ENCODE measurements at regions not wholly inside any gene's neighbourhood (a gene's known extent, or its start where the extent isn't known, plus 50 kb on each side); places are given as distances from the start of the nearest gene placed in this dataset.

- no peak for DNase-seq (ENCODE audit: low read depth in 4 of 4, low spot score in 3 of 4)
Observed at GRCh38 chr5:3031733-3032378, 280.4 kb upstream of the IRX2 start.

- DNase-seq (ENCODE audit: low read depth in 4 of 4, low spot score in 3 of 4), result no peak
Observed at GRCh38 chr5:3030511-3031165, 279.2 kb upstream of the IRX2 start.

GRCh38 chr5:3029396-3029795 lies 277.9 kb upstream of the IRX2 start:
- DNase-seq (ENCODE audit: low read depth in 4 of 4, low spot score in 3 of 4), result no peak

- DNase-seq (ENCODE audit: low read depth in 4 of 4, low spot score in 3 of 4), result no peak
Observed at GRCh38 chr5:3027866-3028635, 276.6 kb upstream of the IRX2 start.

GRCh38 chr5:3027185-3027865 lies 275.8 kb upstream of the IRX2 start:
- no peak for DNase-seq (ENCODE audit: low read depth in 4 of 4, low spot score in 3 of 4)

GRCh38 chr5:3026651-3027050 lies 275.2 kb upstream of the IRX2 start:
- DNase-seq (ENCODE audit: low read depth in 4 of 4, low spot score in 3 of 4), result no peak

GRCh38 chr5:3026099-3026498 lies 274.6 kb upstream of the IRX2 start:
- DNase-seq (ENCODE audit: low read depth in 4 of 4, low spot score in 3 of 4), result no peak

- no peak for DNase-seq (ENCODE audit: low read depth in 4 of 4, low spot score in 3 of 4)
Observed at GRCh38 chr5:3025392-3025791, 273.9 kb upstream of the IRX2 start.

GRCh38 chr5:3024976-3025375 lies 273.5 kb upstream of the IRX2 start:
- no peak for DNase-seq (ENCODE audit: low read depth in 4 of 4, low spot score in 3 of 4)

- DNase-seq (ENCODE audit: low read depth in 4 of 4, low spot score in 3 of 4), result no peak
Observed at GRCh38 chr5:3024554-3024953, 273.1 kb upstream of the IRX2 start.

- DNase-seq (ENCODE audit: low read depth in 4 of 4, low spot score in 3 of 4), result no peak
Observed at GRCh38 chr5:3024126-3024525, 272.6 kb upstream of the IRX2 start.

- no peak for DNase-seq (ENCODE audit: low read depth in 4 of 4, low spot score in 3 of 4)
Observed at GRCh38 chr5:3023656-3024055, 272.2 kb upstream of the IRX2 start.

- no peak for DNase-seq (ENCODE audit: low read depth in 4 of 4, low spot score in 3 of 4)
Observed at GRCh38 chr5:3022665-3023064, 271.2 kb upstream of the IRX2 start.

- no peak for DNase-seq (ENCODE audit: low read depth in 4 of 4, low spot score in 3 of 4)
Observed at GRCh38 chr5:3020426-3020825, 268.9 kb upstream of the IRX2 start.

GRCh38 chr5:3019045-3019444 lies 267.6 kb upstream of the IRX2 start:
- DNase-seq (ENCODE audit: low read depth in 4 of 4, low spot score in 3 of 4), result no peak

- DNase-seq (ENCODE audit: low read depth in 4 of 4, low spot score in 3 of 4), result no peak
Observed at GRCh38 chr5:3011764-3012017, 260.2 kb upstream of the IRX2 start.

GRCh38 chr5:3010953-3011763 lies 259.7 kb upstream of the IRX2 start:
- DNase-seq (ENCODE audit: low read depth in 4 of 4, low spot score in 3 of 4), result no peak

GRCh38 chr5:3010301-3010952 lies 258.9 kb upstream of the IRX2 start:
- DNase-seq (ENCODE audit: low read depth in 4 of 4, low spot score in 3 of 4), result no peak

GRCh38 chr5:3009605-3010004 lies 258.1 kb upstream of the IRX2 start:
- DNase-seq (ENCODE audit: low read depth in 4 of 4, low spot score in 3 of 4), result no peak

GRCh38 chr5:3007577-3007976 lies 256.1 kb upstream of the IRX2 start:
- DNase-seq (ENCODE audit: low read depth in 4 of 4, low spot score in 3 of 4), result no peak
